Aorta (tissue), 5 donors: ENCODE measurements at regions not wholly inside any gene's neighbourhood (a gene's known extent, or its start where the extent isn't known, plus 50 kb on each side); places are given as distances from the start of the nearest gene placed in this dataset.
A peak's percentile ranks its signal among the peaks of the same experiment; 100 is the strongest.
"Not testable (repeated sequence)": the region's sequence is repeated elsewhere in the genome, so short reads cannot be mapped to it uniquely, and the experiment has no call there.

ENCODE experiments used
- ATAC-seq: fragments of 200-7000 bp; cut with Tn5 transposase; one replicate; pipeline ENCODE4 v1.9.1; 2022; ENCODE audit warnings: moderate library complexity; ENCODE audit not compliant: low FRiP score
- DNase-seq, 2 donors: peaks; one replicate each; pipeline ENCODE4 v3.0.0-alpha.2; 2020
- H3K27ac ChIP-seq, 2 donors: one replicate each; pipeline ENCODE4 v1.5.1; 2013; ENCODE audit warnings: low read length in 2 of 2, mild to moderate bottlenecking in 2 of 2, moderate library complexity in 2 of 2, control low read depth in 1 of 2, inconsistent platforms in 1 of 2, low read depth in 1 of 2
- H3K27me3 ChIP-seq, 2 donors: one replicate each; pipeline ENCODE4 v1.6.1; 2013; ENCODE audit warnings: control low read depth in 1 of 2, low read length in 1 of 2, mild to moderate bottlenecking in 1 of 2, moderate library complexity in 1 of 2; ENCODE audit not compliant: insufficient read depth in 2 of 2, control insufficient read depth in 1 of 2
- H3K36me3 ChIP-seq, 2 donors: one replicate each; pipeline ENCODE4 v1.6.1; 2013; ENCODE audit warnings: control low read depth in 1 of 2, low read length in 1 of 2, mild to moderate bottlenecking in 1 of 2; ENCODE audit not compliant: insufficient read depth in 2 of 2, control insufficient read depth in 1 of 2
- H3K4me1 ChIP-seq, 2 donors: one replicate each; pipeline ENCODE4 v1.6.1; 2013; ENCODE audit warnings: low read length in 2 of 2, control low read depth in 1 of 2, mild to moderate bottlenecking in 1 of 2, moderate library complexity in 1 of 2; ENCODE audit not compliant: insufficient read depth in 2 of 2, control insufficient read depth in 1 of 2
- H3K4me3 ChIP-seq, 2 donors: one replicate each; pipeline ENCODE4 v1.5.1; 2013; ENCODE audit warnings: low read length in 2 of 2, control low read depth in 1 of 2, mild to moderate bottlenecking in 1 of 2
- H3K9me3 ChIP-seq: one replicate; pipeline ENCODE4 v1.6.1; 2013; ENCODE audit warnings: mild to moderate bottlenecking, low read length; ENCODE audit not compliant: control insufficient read depth
- WGBS, 2 donors: extraction: QIAGEN DNeasy Blood & Tissue Kit; methylation state at CpG; one replicate each; pipeline ENCODE4 v1.1.7; 2013; 5-methylcytosine and 5-hydroxymethylcytosine counted together
- intact Hi-C, 2 donors: fragments of 100-400 bp; cut with DNase I; formaldehyde crosslinking; loops; one replicate each; pipeline versions ENCODE4 v1.14.2 to v1.15.0; 2022
- donor health status: healthy with polysubstance abuse.
- donor health status: Bipolar disorder and iron deficiency.
- donor health status: DM: no; HTN: no; CAD: no.
- donor health status: DM: no; HTN: no; CAD: no.
- donor health status: DM: yes; HTN: yes; CAD: no.

DNA sequence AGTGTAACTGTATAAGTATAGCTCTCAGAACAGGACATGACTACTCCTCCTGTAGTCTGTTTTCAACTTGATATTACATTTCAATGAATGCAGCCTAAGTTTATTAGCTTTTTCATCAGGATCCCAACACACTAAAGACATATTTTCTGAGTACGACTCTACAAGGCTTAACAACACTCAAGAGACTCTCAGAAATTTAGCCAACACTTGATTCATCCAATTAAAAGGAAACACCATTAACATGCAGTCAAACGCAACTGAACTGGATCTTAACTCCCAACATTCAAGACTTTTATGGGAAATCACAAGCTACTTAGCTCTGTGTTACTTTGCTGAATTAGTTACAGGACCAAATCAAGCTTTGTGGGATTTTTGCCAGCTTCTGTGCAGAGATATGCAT, 65.2 kb upstream of the SGIP1 start:
- Histone ChIP-seq H3K27ac (no peak overlapping the region), H3K9me3 (no peaks in the 10 kb centered on the region), H3K27me3 (no peaks in the 10 kb centered on the region), H3K4me3 (no peak overlapping the region), H3K4me1 (peaks cover 0 to 2% of the 10 kb centered on the region in 2 donors), H3K36me3 (no peaks in the 10 kb centered on the region)
- ATAC-seq (no peak), DNase-seq (no peak)
- 78% methylated on average over 2 of the region's 2 CpGs for WGBS, 2 donors
- intact Hi-C loops = no loop called here

DNA sequence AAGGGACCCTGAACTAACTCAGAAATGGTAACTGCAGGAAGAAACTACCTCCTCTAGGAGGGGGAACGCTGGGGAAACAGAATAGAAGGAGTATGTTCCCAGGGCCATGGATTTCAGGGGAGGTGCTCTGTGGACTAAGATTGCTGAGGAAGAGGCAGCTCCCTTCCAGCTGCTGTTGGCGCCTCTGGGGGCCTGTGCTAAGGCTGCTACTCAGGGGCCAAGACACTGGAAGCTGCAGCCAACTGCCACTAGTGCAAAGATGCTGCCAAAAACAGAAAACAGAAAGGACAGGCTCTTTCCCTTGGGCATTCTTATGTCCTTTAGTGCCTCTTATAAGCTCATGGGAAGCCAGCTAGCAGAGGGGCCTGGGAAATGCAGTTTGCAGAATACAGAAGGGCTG, 58.0 kb upstream of the SGIP1 start:
- Histone ChIP-seq H3K27ac (no peak overlapping the region), H3K9me3 (no peaks in the 10 kb centered on the region), H3K27me3 (no peaks in the 10 kb centered on the region), H3K4me3 (no peak overlapping the region), H3K4me1 (no peaks in the 10 kb centered on the region), H3K36me3 (no peaks in the 10 kb centered on the region)
- WGBS, 2 donors = 82 to 89% methylated on average over 2 of the region's 2 CpGs
- ATAC-seq = no peak
- intact Hi-C loops = no loop called here
- DNase-seq = peak in 1 of 2 donors; percentile 45

DNA sequence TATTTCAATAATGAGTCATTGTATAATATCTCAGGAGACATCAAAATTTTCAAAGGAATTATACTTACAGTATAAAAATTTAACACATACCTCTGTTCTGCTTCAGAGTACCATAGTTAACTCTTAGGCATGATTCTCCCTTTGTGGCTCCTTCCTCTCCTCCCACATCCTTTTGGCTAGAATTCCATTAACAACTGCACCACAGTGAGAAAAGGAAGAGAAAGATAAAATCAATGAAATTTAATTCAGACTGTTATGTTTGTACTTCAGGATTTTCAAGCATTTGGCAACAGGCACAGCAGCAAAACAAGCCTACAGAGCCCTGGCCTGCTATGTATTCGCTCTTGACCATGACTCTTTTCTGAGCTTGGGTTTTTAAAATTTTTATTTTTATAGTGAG, 57.2 kb upstream of the SGIP1 start:
- no peaks in the 10 kb centered on the region for H3K4me1 ChIP-seq
- H3K36me3 ChIP-seq = no peaks in the 10 kb centered on the region
- ATAC-seq (no peak), DNase-seq (no peak)
- H3K4me3 ChIP-seq = no peak overlapping the region
- intact Hi-C loops = no loop called here
- WGBS, 2 donors = 44 to 70% methylated on average over 1 of the region's 1 CpG
- H3K9me3 ChIP-seq = no peaks in the 10 kb centered on the region
- H3K27me3 ChIP-seq = no peaks in the 10 kb centered on the region
- H3K27ac ChIP-seq = no peak overlapping the region

DNA sequence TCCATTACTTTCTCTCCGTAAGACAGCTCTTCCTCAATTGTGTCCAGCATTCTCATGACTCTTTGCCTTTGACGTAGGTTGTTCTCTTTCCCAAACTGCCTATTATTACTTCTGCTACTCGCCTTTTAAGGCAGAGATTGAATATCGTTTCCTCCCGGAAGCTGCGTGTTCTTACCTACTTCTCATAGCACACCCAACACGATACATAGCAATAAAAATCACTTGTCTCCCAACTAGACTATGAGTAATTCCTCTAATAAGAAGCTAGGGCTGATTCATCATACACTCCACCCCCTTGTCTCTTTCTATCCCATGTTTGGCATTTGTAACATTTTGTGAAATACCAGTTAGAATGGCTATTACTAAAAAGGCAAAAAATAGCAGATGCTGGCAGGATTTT, 55.8 kb upstream of the SGIP1 start:
- WGBS, 2 donors = 90 to 92% methylated on average over 7 of the region's 7 CpGs

GRCh38 chr1:66480162-66480561, 53.8 kb upstream of the SGIP1 start:
- DNase-seq (no peak), ATAC-seq (no peak)
- no peak overlapping the region for H3K27ac ChIP-seq
- 86 to 87% methylated on average over 3 of the region's 3 CpGs for WGBS, 2 donors
- intact Hi-C loops = no loop called here
- H3K4me1 ChIP-seq = no peaks in the 10 kb centered on the region
- no peaks in the 10 kb centered on the region for H3K36me3 ChIP-seq
- no peaks in the 10 kb centered on the region for H3K27me3 ChIP-seq
- H3K4me3 ChIP-seq = no peak overlapping the region
- H3K9me3 ChIP-seq = no peaks in the 10 kb centered on the region

More for the DNA sequence above, 55.8 kb upstream of the SGIP1 start:
- no peak overlapping the region for H3K27ac ChIP-seq
- H3K4me1 ChIP-seq = no peaks in the 10 kb centered on the region
- H3K4me3 ChIP-seq = no peak overlapping the region
- intact Hi-C loops = no loop called here
- DNase-seq (no peak), ATAC-seq (no peak)
- H3K27me3 ChIP-seq = no peaks in the 10 kb centered on the region
- H3K36me3 ChIP-seq = no peaks in the 10 kb centered on the region
- H3K9me3 ChIP-seq = no peaks in the 10 kb centered on the region

- H3K27me3 ChIP-seq, ATAC-seq, H3K4me1 ChIP-seq, H3K4me3 ChIP-seq, intact Hi-C loops, H3K27ac ChIP-seq, DNase-seq, H3K9me3 ChIP-seq, H3K36me3 ChIP-seq: not testable (repeated sequence)
- 69 to 70% methylated on average over 9 to 15 of the region's 15 CpGs for WGBS, 2 donors
Measured at GRCh38 chr1:66481215-66481614, 52.7 kb upstream of the SGIP1 start.
